ENCODE measurements at regions not wholly inside any gene's neighbourhood (a gene's known extent, or its start where the extent isn't known, plus 50 kb on each side); places are given as distances from the start of the nearest gene placed in this dataset.

- H3K27ac ChIP-seq (ENCODE audit: low read depth in 1 of 2, low read length in 1 of 2): no peak overlapping the region
These were observed 118.0 kb downstream of the SINHCAF start for GRCh38 chr12:31207799-31208465.

GRCh38 chr12:31210104-31210503 is 115.8 kb downstream of the SINHCAF start:
- no peaks in the 10 kb centered on the region for H3K4me1 ChIP-seq (ENCODE audit: control insufficient read depth in 5 of 5, insufficient read depth in 5 of 5, low read length in 5 of 5)
- TF ChIP-seq CTCF (IDR thresholded peaks at IDR 0.05; ENCODE audit: control extremely low read depth, extremely low read depth): no peak
- no peak overlapping the region for H3K27ac ChIP-seq (ENCODE audit: low read depth in 1 of 2, low read length in 1 of 2)
- ATAC-seq (ENCODE audit: insufficient read depth, low FRiP score): no peak
- no peak overlapping the region for H3K4me3 ChIP-seq
- H3K27me3 ChIP-seq (ENCODE audit: control insufficient read depth in 3 of 3, insufficient read depth in 3 of 3, low read length in 2 of 3): no peaks in the 10 kb centered on the region
- no peak overlapping the region for H3K9ac ChIP-seq (ENCODE audit: insufficient read depth in 1 of 2, low read length in 2 of 2)
- WGBS, 2 donors: 85 to 91% methylated on average over 3 of the region's 3 CpGs
- peaks cover 0 to 2% (median 0%) of the 10 kb centered on the region in 4 donors for H3K9me3 ChIP-seq (ENCODE audit: control insufficient read depth in 4 of 4, insufficient read depth in 3 of 4, low read length in 3 of 4)
- H3K36me3 ChIP-seq (ENCODE audit: control insufficient read depth in 4 of 4, insufficient read depth in 4 of 4, low read length in 4 of 4): no peaks in the 10 kb centered on the region
- no peak for DNase-seq

More at GRCh38 chr12:31207799-31208465, 118.0 kb downstream of the SINHCAF start:
- Histone ChIP-seq H3K4me1 (ENCODE audit: control insufficient read depth in 5 of 5, insufficient read depth in 5 of 5, low read length in 5 of 5) (no peaks in the 10 kb centered on the region), H3K27me3 (ENCODE audit: control insufficient read depth in 3 of 3, insufficient read depth in 3 of 3, low read length in 2 of 3) (no peaks in the 10 kb centered on the region), H3K36me3 (ENCODE audit: control insufficient read depth in 4 of 4, insufficient read depth in 4 of 4, low read length in 4 of 4) (no peaks in the 10 kb centered on the region), H3K9ac (ENCODE audit: insufficient read depth in 1 of 2, low read length in 2 of 2) (no peak overlapping the region), H3K9me3 (ENCODE audit: control insufficient read depth in 4 of 4, insufficient read depth in 3 of 4, low read length in 3 of 4) (peaks cover 0 to 2% (median 0%) of the 10 kb centered on the region in 4 donors), H3K4me3 (no peak overlapping the region)
- no peak for DNase-seq
- ATAC-seq (ENCODE audit: insufficient read depth, low FRiP score): no peak
- TF ChIP-seq CTCF (IDR thresholded peaks at IDR 0.05; ENCODE audit: control extremely low read depth, extremely low read depth): no peak
- 81 to 83% methylated on average over 3 of the region's 3 CpGs for WGBS, 2 donors

DNA sequence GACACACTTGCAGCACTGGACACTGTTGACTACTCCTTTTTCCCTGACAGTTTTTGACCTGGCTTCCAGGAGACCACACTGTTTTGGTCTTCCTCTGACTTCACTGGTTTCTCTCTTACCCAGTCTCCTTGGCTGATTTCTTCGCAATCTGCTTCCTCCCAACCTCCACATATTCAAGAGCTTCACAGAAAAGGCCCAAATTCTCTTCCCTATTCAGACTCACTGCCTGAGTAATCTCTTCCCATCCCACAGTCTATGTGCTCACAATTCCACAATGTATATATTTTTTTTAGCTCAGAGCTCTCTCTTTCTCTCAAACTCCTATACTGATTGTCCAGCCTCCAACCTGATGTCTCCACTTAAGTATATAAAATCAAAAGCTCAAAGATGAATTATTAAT is 115.4 kb downstream of the SINHCAF start:
- ATAC-seq (ENCODE audit: insufficient read depth, low FRiP score) (no peak), DNase-seq (no peak)
- Histone ChIP-seq H3K36me3 (ENCODE audit: control insufficient read depth in 4 of 4, insufficient read depth in 4 of 4, low read length in 4 of 4) (no peaks in the 10 kb centered on the region), H3K9ac (ENCODE audit: insufficient read depth in 1 of 2, low read length in 2 of 2) (no peak overlapping the region), H3K9me3 (ENCODE audit: control insufficient read depth in 4 of 4, insufficient read depth in 3 of 4, low read length in 3 of 4) (peaks cover 0 to 2% (median 0%) of the 10 kb centered on the region in 4 donors), H3K27ac (ENCODE audit: low read depth in 1 of 2, low read length in 1 of 2) (no peak overlapping the region), H3K4me3 (no peak overlapping the region), H3K4me1 (ENCODE audit: control insufficient read depth in 5 of 5, insufficient read depth in 5 of 5, low read length in 5 of 5) (no peaks in the 10 kb centered on the region), H3K27me3 (ENCODE audit: control insufficient read depth in 3 of 3, insufficient read depth in 3 of 3, low read length in 2 of 3) (no peaks in the 10 kb centered on the region)
- 83 to 91% methylated on average over 1 of the region's 1 CpG for WGBS, 2 donors
- no peak for TF ChIP-seq CTCF (IDR thresholded peaks at IDR 0.05; ENCODE audit: control extremely low read depth, extremely low read depth)

Data from lung (tissue), 11 donors.